ENCODE measurements at regions not wholly inside any gene's neighbourhood (a gene's known extent, or its start where the extent isn't known, plus 50 kb on each side); places are given as distances from the start of the nearest gene placed in this dataset.

- TF ChIP-seq CTCF (IDR thresholded peaks at IDR 0.05; ENCODE audit: poor library complexity, severe bottlenecking): peak; percentile 98
- DNase-seq (ENCODE audit: low spot score): no peak
- no peaks in the 10 kb centered on the region for H3K27me3 ChIP-seq (ENCODE audit: insufficient read depth, poor library complexity, severe bottlenecking)
- no peak overlapping the region for H3K4me3 ChIP-seq (ENCODE audit: severe bottlenecking)
- peaks cover 14% of the 10 kb centered on the region for H3K4me1 ChIP-seq (ENCODE audit: insufficient read depth, poor library complexity, severe bottlenecking)
- peak overlapping the region; percentile 21 for H3K27ac ChIP-seq (ENCODE audit: poor library complexity, severe bottlenecking)
- peak; percentile 81 for ATAC-seq (ENCODE audit: low read depth)
- H3K9me3 ChIP-seq (ENCODE audit: severe bottlenecking): no peaks in the 10 kb centered on the region
- no peaks in the 10 kb centered on the region for H3K36me3 ChIP-seq (ENCODE audit: low read depth)
Measured at GRCh38 chr5:167723254-167723871, 568.1 kb upstream of the WWC1 start.

GRCh38 chr5:167725264-167725663 lies 566.2 kb upstream of the WWC1 start:
- H3K4me3 ChIP-seq (ENCODE audit: severe bottlenecking): no peak overlapping the region
- no peaks in the 10 kb centered on the region for H3K9me3 ChIP-seq (ENCODE audit: severe bottlenecking)
- TF ChIP-seq CTCF (IDR thresholded peaks at IDR 0.05; ENCODE audit: poor library complexity, severe bottlenecking): no peak
- DNase-seq (ENCODE audit: low spot score) (no peak), ATAC-seq (ENCODE audit: low read depth) (no peak)
- peak overlapping the region; percentile 21 for H3K27ac ChIP-seq (ENCODE audit: poor library complexity, severe bottlenecking)
- no peaks in the 10 kb centered on the region for H3K27me3 ChIP-seq (ENCODE audit: insufficient read depth, poor library complexity, severe bottlenecking)
- H3K4me1 ChIP-seq (ENCODE audit: insufficient read depth, poor library complexity, severe bottlenecking): peaks cover 22% of the 10 kb centered on the region
- no peaks in the 10 kb centered on the region for H3K36me3 ChIP-seq (ENCODE audit: low read depth)

DNA sequence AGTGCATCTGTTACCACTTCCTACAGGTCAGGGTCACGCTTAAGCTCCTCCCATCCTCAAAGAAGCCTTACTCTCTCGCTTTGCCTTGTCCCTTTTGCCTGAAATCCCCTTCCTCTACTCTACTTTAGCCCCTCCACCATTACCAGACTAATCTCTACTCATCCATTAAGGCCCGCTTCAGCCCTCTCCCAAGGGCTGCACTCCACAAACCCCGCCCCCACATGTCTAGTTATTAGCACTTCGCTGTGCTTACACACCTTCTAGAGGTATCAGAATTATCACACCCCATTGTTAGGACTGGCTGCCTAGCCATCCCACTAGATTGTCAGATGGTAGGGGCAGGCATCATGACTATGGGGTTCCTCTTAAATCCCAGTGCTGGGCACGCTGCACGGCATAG lies 565.7 kb upstream of the WWC1 start:
- Histone ChIP-seq H3K27me3 (ENCODE audit: insufficient read depth, poor library complexity, severe bottlenecking) (no peaks in the 10 kb centered on the region), H3K4me3 (ENCODE audit: severe bottlenecking) (no peak overlapping the region), H3K4me1 (ENCODE audit: insufficient read depth, poor library complexity, severe bottlenecking) (peaks cover 25% of the 10 kb centered on the region), H3K9me3 (ENCODE audit: severe bottlenecking) (no peaks in the 10 kb centered on the region), H3K36me3 (ENCODE audit: low read depth) (no peaks in the 10 kb centered on the region), H3K27ac (ENCODE audit: poor library complexity, severe bottlenecking) (no peak overlapping the region)
- DNase-seq (ENCODE audit: low spot score): no peak
- no peak for ATAC-seq (ENCODE audit: low read depth)
- no peak for TF ChIP-seq CTCF (IDR thresholded peaks at IDR 0.05; ENCODE audit: poor library complexity, severe bottlenecking)

DNA sequence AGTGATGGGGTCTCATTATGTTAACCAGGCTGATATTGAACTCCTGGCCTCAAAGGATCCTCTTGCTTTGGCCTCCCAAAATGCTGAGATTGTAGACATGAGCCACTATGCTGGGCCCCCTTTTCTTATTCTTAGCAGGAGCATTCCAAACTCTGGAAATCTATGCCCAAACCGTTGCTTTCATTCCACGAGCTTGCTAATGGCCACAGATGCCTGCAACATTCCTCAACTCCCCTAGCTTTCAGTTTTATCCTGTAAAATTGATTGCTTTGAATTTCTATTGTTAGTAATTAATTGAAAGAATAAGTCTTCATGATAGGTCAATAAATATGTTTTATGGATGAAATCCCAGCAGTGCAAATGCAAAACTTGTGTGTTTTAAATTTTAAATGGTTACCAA lies 564.8 kb upstream of the WWC1 start:
- no peak for TF ChIP-seq CTCF (IDR thresholded peaks at IDR 0.05; ENCODE audit: poor library complexity, severe bottlenecking)
- Histone ChIP-seq H3K27me3 (ENCODE audit: insufficient read depth, poor library complexity, severe bottlenecking) (no peaks in the 10 kb centered on the region), H3K9me3 (ENCODE audit: severe bottlenecking) (no peaks in the 10 kb centered on the region), H3K36me3 (ENCODE audit: low read depth) (no peaks in the 10 kb centered on the region), H3K4me1 (ENCODE audit: insufficient read depth, poor library complexity, severe bottlenecking) (peaks cover 32% of the 10 kb centered on the region), H3K4me3 (ENCODE audit: severe bottlenecking) (no peak overlapping the region), H3K27ac (ENCODE audit: poor library complexity, severe bottlenecking) (no peak overlapping the region)
- ATAC-seq (ENCODE audit: low read depth) (no peak), DNase-seq (ENCODE audit: low spot score) (no peak)

DNA sequence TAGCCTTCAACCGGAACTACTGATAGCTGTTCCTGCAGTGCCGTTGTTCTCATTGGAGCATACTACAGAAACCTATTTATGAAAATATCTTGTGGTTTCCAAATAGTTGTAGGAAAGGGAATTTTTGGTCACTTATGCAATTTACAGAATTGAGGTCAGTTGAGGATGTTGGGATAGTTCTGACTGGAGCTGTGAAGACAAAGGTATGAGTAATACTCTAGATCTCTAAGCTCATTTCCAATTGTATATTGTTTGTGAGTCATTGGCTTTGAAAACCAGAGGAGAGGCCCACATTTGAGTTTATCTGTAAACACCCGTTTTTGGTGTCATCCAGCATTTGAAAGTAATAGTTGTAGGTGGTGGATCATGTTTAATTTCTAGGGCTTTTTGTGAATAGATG lies 561.3 kb upstream of the WWC1 start:
- no peak for TF ChIP-seq CTCF (IDR thresholded peaks at IDR 0.05; ENCODE audit: poor library complexity, severe bottlenecking)
- no peaks in the 10 kb centered on the region for H3K36me3 ChIP-seq (ENCODE audit: low read depth)
- H3K27ac ChIP-seq (ENCODE audit: poor library complexity, severe bottlenecking): peak overlapping the region; percentile 89
- peaks cover 22% of the 10 kb centered on the region for H3K4me1 ChIP-seq (ENCODE audit: insufficient read depth, poor library complexity, severe bottlenecking)
- no peaks in the 10 kb centered on the region for H3K27me3 ChIP-seq (ENCODE audit: insufficient read depth, poor library complexity, severe bottlenecking)
- DNase-seq (ENCODE audit: low spot score) (no peak), ATAC-seq (ENCODE audit: low read depth) (peak; percentile 99)
- H3K4me3 ChIP-seq (ENCODE audit: severe bottlenecking): no peak overlapping the region
- no peaks in the 10 kb centered on the region for H3K9me3 ChIP-seq (ENCODE audit: severe bottlenecking)
